ENCODE measurements at regions not wholly inside any gene's neighbourhood (a gene's known extent, or its start where the extent isn't known, plus 50 kb on each side); places are given as distances from the start of the nearest gene placed in this dataset.

DNA sequence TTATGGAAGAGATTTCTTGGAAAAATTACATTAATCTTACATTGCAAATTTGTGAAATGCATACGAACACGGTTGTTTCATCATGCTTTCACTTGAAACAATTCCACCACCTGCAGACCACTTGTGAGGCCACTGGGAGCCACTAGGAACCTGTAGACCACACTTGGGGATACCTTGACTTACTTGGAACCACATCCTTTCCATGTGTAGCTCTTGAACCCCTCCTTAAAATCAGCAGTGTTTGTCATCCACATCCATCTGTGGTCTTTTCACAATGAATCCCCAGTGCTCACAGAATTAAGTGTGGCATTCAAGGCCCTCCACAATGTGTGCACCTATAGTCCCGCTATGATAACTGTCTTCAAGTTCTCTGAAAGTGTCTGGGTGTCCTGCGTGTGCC lies 350.9 kb downstream of the MYCN start:
- WGBS, result 88% methylated on average over 4 of the region's 4 CpGs
- TF ChIP-seq FOXA2 (IDR thresholded peaks at IDR 0.05) (no peak), JUND (IDR thresholded peaks at IDR 0.05) (no peak), EGR1 (IDR thresholded peaks at IDR 0.05; ENCODE audit: low read depth in 2 of 2) (no peak), RAD21 (IDR thresholded peaks at IDR 0.05) (no peak), HNF4A (conservative IDR thresholded peaks at IDR 0.05) (no peak), SP1 (IDR thresholded peaks at IDR 0.05) (no peak), TAF1 (conservative IDR thresholded peaks at IDR 0.05) (no peak), RXRA (IDR thresholded peaks at IDR 0.05) (no peak), GABPA (IDR thresholded peaks at IDR 0.05 in 1 of 2, conservative IDR thresholded peaks at IDR 0.05 in 1 of 2) (no peak), HNF4G (IDR thresholded peaks at IDR 0.05) (no peak), FOXA1 (IDR thresholded peaks at IDR 0.05) (no peak), YY1 (IDR thresholded peaks at IDR 0.05) (no peak), NR2F2 (IDR thresholded peaks at IDR 0.05) (no peak)
- TF ChIP-seq, protein P1, sequence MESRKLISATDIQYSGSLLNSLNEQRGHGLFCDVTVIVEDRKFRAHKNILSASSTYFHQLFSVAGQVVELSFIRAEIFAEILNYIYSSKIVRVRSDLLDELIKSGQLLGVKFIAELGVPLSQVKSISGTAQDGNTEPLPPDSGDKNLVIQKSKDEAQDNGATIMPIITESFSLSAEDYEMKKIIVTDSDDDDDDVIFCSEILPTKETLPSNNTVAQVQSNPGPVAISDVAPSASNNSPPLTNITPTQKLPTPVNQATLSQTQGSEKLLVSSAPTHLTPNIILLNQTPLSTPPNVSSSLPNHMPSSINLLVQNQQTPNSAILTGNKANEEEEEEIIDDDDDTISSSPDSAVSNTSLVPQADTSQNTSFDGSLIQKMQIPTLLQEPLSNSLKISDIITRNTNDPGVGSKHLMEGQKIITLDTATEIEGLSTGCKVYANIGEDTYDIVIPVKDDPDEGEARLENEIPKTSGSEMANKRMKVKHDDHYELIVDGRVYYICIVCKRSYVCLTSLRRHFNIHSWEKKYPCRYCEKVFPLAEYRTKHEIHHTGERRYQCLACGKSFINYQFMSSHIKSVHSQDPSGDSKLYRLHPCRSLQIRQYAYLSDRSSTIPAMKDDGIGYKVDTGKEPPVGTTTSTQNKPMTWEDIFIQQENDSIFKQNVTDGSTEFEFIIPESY (IDR thresholded peaks at IDR 0.05), result no peak
- TF ChIP-seq, protein P2, sequence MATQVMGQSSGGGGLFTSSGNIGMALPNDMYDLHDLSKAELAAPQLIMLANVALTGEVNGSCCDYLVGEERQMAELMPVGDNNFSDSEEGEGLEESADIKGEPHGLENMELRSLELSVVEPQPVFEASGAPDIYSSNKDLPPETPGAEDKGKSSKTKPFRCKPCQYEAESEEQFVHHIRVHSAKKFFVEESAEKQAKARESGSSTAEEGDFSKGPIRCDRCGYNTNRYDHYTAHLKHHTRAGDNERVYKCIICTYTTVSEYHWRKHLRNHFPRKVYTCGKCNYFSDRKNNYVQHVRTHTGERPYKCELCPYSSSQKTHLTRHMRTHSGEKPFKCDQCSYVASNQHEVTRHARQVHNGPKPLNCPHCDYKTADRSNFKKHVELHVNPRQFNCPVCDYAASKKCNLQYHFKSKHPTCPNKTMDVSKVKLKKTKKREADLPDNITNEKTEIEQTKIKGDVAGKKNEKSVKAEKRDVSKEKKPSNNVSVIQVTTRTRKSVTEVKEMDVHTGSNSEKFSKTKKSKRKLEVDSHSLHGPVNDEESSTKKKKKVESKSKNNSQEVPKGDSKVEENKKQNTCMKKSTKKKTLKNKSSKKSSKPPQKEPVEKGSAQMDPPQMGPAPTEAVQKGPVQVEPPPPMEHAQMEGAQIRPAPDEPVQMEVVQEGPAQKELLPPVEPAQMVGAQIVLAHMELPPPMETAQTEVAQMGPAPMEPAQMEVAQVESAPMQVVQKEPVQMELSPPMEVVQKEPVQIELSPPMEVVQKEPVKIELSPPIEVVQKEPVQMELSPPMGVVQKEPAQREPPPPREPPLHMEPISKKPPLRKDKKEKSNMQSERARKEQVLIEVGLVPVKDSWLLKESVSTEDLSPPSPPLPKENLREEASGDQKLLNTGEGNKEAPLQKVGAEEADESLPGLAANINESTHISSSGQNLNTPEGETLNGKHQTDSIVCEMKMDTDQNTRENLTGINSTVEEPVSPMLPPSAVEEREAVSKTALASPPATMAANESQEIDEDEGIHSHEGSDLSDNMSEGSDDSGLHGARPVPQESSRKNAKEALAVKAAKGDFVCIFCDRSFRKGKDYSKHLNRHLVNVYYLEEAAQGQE (IDR thresholded peaks at IDR 0.05), result no peak
- TF ChIP-seq, protein P3, sequence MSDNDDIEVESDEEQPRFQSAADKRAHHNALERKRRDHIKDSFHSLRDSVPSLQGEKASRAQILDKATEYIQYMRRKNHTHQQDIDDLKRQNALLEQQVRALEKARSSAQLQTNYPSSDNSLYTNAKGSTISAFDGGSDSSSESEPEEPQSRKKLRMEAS (IDR thresholded peaks at IDR 0.05), result no peak
- TF ChIP-seq, protein P4, sequence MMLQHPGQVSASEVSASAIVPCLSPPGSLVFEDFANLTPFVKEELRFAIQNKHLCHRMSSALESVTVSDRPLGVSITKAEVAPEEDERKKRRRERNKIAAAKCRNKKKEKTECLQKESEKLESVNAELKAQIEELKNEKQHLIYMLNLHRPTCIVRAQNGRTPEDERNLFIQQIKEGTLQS (IDR thresholded peaks at IDR 0.05), result no peak
- TF ChIP-seq, protein P5, sequence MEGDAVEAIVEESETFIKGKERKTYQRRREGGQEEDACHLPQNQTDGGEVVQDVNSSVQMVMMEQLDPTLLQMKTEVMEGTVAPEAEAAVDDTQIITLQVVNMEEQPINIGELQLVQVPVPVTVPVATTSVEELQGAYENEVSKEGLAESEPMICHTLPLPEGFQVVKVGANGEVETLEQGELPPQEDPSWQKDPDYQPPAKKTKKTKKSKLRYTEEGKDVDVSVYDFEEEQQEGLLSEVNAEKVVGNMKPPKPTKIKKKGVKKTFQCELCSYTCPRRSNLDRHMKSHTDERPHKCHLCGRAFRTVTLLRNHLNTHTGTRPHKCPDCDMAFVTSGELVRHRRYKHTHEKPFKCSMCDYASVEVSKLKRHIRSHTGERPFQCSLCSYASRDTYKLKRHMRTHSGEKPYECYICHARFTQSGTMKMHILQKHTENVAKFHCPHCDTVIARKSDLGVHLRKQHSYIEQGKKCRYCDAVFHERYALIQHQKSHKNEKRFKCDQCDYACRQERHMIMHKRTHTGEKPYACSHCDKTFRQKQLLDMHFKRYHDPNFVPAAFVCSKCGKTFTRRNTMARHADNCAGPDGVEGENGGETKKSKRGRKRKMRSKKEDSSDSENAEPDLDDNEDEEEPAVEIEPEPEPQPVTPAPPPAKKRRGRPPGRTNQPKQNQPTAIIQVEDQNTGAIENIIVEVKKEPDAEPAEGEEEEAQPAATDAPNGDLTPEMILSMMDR (IDR thresholded peaks at IDR 0.05; ENCODE audit: low read depth, low read length, missing input control), result no peak
- Histone ChIP-seq H3K27ac (ENCODE audit: low read depth in 1 of 2, low read length in 2 of 2) (no peak overlapping the region), H3K9ac (ENCODE audit: low read depth in 1 of 2, low read length in 2 of 2) (no peak overlapping the region), H3K36me3 (ENCODE audit: control insufficient read depth in 4 of 4, insufficient read depth in 3 of 4, low read depth in 1 of 4, low read length in 3 of 4) (no peaks in the 10 kb centered on the region), H3K9me3 (ENCODE audit: control insufficient read depth in 4 of 4, low read length in 3 of 4) (no peaks in the 10 kb centered on the region), H3K27me3 (ENCODE audit: control insufficient read depth in 4 of 4, insufficient read depth in 4 of 4, low read length in 3 of 4) (no peaks in the 10 kb centered on the region), H3K4me1 (ENCODE audit: control insufficient read depth in 4 of 4, insufficient read depth in 4 of 4, low read length in 3 of 4) (no peaks in the 10 kb centered on the region), H3K4me3 (ENCODE audit: low read depth in 1 of 3, low read length in 3 of 3) (no peak overlapping the region)
- no peak for DNase-seq (ENCODE audit: low spot score)
